Hepatocyte (in vitro differentiated cells): ENCODE measurements at regions not wholly inside any gene's neighbourhood (a gene's known extent, or its start where the extent isn't known, plus 50 kb on each side); places are given as distances from the start of the nearest gene placed in this dataset.

Experiments
- EZH2phosphoT487 ChIP-seq: fragments of 200-600 bp; sonication (generic); IDR thresholded peaks from one replicate; pipeline ENCODE4 v1.6.1; 2018; ENCODE audit warnings: antibody characterized with exemption, mild to moderate bottlenecking, low read depth, moderate library complexity; ENCODE audit not compliant: unreplicated experiment, severe bottlenecking
- TF ChIP-seq, protein P1 (sequence below): fragments of 200-600 bp; sonication (generic); IDR thresholded peaks from 2 replicates; pipeline ENCODE4 v1.5.1; 2016; ENCODE audit warnings: antibody characterized with exemption, mild to moderate bottlenecking; ENCODE audit not compliant: poor library complexity

GRCh38 chr22:48346911-48347310, 1480.8 kb downstream of the BRD1 start:
- no peak for TF ChIP-seq EZH2phosphoT487
- TF ChIP-seq, protein P1, sequence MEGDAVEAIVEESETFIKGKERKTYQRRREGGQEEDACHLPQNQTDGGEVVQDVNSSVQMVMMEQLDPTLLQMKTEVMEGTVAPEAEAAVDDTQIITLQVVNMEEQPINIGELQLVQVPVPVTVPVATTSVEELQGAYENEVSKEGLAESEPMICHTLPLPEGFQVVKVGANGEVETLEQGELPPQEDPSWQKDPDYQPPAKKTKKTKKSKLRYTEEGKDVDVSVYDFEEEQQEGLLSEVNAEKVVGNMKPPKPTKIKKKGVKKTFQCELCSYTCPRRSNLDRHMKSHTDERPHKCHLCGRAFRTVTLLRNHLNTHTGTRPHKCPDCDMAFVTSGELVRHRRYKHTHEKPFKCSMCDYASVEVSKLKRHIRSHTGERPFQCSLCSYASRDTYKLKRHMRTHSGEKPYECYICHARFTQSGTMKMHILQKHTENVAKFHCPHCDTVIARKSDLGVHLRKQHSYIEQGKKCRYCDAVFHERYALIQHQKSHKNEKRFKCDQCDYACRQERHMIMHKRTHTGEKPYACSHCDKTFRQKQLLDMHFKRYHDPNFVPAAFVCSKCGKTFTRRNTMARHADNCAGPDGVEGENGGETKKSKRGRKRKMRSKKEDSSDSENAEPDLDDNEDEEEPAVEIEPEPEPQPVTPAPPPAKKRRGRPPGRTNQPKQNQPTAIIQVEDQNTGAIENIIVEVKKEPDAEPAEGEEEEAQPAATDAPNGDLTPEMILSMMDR, result no peak
